Adrenal gland (tissue), 9 donors: ENCODE measurements at regions not wholly inside any gene's neighbourhood (a gene's known extent, or its start where the extent isn't known, plus 50 kb on each side); places are given as distances from the start of the nearest gene placed in this dataset.

Source experiments
- DNase-seq, 7 donors: peaks; one replicate each; pipeline ENCODE4 v3.0.0-alpha.2; 2019 to 2020
- H3K27ac ChIP-seq, 5 donors: fragments of 200-600 bp; sonication (generic) in 4 of 5; 1 replicate in 3 of 5; 2 replicates in 2 of 5; pipeline versions ENCODE4 v1.5.1 to v1.8.0; 2016 to 2020; ENCODE audit warnings: mild to moderate bottlenecking in 1 of 5
- H3K27me3 ChIP-seq: fragments of 200-600 bp; 2 replicates; pipeline ENCODE4 v1.8.0; 2021
- H3K36me3 ChIP-seq, 2 donors: fragments of 200-600 bp; replicated peaks in 1 of 2; 1 replicate in 1 of 2; 2 replicates in 1 of 2; pipeline versions ENCODE4 v1.5.1 to v1.8.0; 2018 to 2022
- H3K4me1 ChIP-seq, 2 donors: fragments of 200-600 bp; replicated peaks in 1 of 2; 1 replicate in 1 of 2; 2 replicates in 1 of 2; pipeline versions ENCODE4 v1.5.1 to v1.8.0; 2018 to 2021
- H3K4me3 ChIP-seq, 4 donors: fragments of 200-600 bp; sonication (generic) in 3 of 4; one replicate each; pipeline ENCODE4 v1.5.1; 2016 to 2018
- H3K9me3 ChIP-seq, 3 donors: fragments of 200-600 bp; sonication (generic) in 1 of 3; replicated peaks in 1 of 3; 1 replicate in 2 of 3; 2 replicates in 1 of 3; pipeline versions ENCODE4 v1.5.1 to v1.8.0; 2016 to 2021
- CTCF ChIP-seq, 6 experiments: fragments of 450-650 bp in 4 of 6; fragments of 200-600 bp in 2 of 6; sonication (generic) in 1 of 6; IDR thresholded peaks; 1 replicate in 5 of 6; 2 replicates in 1 of 6; pipeline versions ENCODE4 v1.5.1 to v1.8.0; 2016 to 2021; ENCODE audit warnings: antibody characterized with exemption in 6 of 6, mild to moderate bottlenecking in 2 of 6, moderate library complexity in 1 of 6
- POLR2A ChIP-seq, 2 donors: fragments of 450-650 bp; IDR thresholded peaks; one replicate each; pipeline ENCODE4 v1.6.1; 2017; ENCODE audit warnings: antibody characterized with exemption in 2 of 2, mild to moderate bottlenecking in 2 of 2, moderate library complexity in 1 of 2
- WGBS, 4 donors: extraction: QIAGEN DNeasy Blood & Tissue Kit in 2 of 4; methylation state at CpG; one replicate each; pipeline versions ENCODE4 v1.1.5 to v1.1.7; 2013 to 2017; 5-methylcytosine and 5-hydroxymethylcytosine counted together
- intact Hi-C, 2 donors: fragments of 100-400 bp; cut with DNase I; formaldehyde crosslinking; loops; one replicate each; pipeline versions ENCODE4 v1.14.1 to v1.15.0; 2022 to 2023
- donor health status: healthy with polysubstance abuse.
- donor health status: Bipolar disorder and iron deficiency.
- donor health status: DM: yes; HTN: yes; CAD: no.
- donor health status: DM: no; HTN: no; CAD: no.
- donor health status: DM: no; HTN: no; CAD: no.

GRCh38 chr11:91178366-91178765 is 955.5 kb upstream of the CHORDC1 start:
- 54 to 81% (median 72%) methylated on average over 1 of the region's 1 CpG for WGBS, 4 donors
- DNase-seq = no peak
- Histone ChIP-seq H3K9me3 (no peaks in the 10 kb centered on the region), H3K27me3 (no peaks in the 10 kb centered on the region), H3K4me1 (no peaks in the 10 kb centered on the region), H3K4me3 (no peak overlapping the region), H3K36me3 (no peaks in the 10 kb centered on the region), H3K27ac (no peak overlapping the region)
- intact Hi-C loops = no loop called here
- TF ChIP-seq CTCF (IDR thresholded peaks at IDR 0.05) (no peak), POLR2A (IDR thresholded peaks at IDR 0.05) (no peak)

- Histone ChIP-seq H3K4me3 (no peak overlapping the region), H3K27me3 (no peaks in the 10 kb centered on the region), H3K36me3 (no peaks in the 10 kb centered on the region), H3K4me1 (no peaks in the 10 kb centered on the region), H3K9me3 (no peaks in the 10 kb centered on the region), H3K27ac (no peak overlapping the region)
- intact Hi-C loops = no loop called here
- TF ChIP-seq POLR2A (IDR thresholded peaks at IDR 0.05) = no peak
- no peak for TF ChIP-seq CTCF (IDR thresholded peaks at IDR 0.05)
- DNase-seq = no peak
These were observed 951.9 kb upstream of the CHORDC1 start for GRCh38 chr11:91174734-91175133.

GRCh38 chr11:91174193-91174592 is 951.3 kb upstream of the CHORDC1 start:
- no peak for DNase-seq
- WGBS, 4 donors = 88 to 97% (median 93%) methylated on average over 2 of the region's 2 CpGs
- intact Hi-C loops = no loop called here

GRCh38 chr11:91173701-91174100 is 950.9 kb upstream of the CHORDC1 start:
- H3K9me3 ChIP-seq = no peaks in the 10 kb centered on the region
- DNase-seq = no peak
- intact Hi-C loops = no loop called here
- no peak for TF ChIP-seq CTCF (IDR thresholded peaks at IDR 0.05)
- H3K4me3 ChIP-seq = no peak overlapping the region
- no peaks in the 10 kb centered on the region for H3K4me1 ChIP-seq
- no peak overlapping the region for H3K27ac ChIP-seq
- H3K27me3 ChIP-seq = no peaks in the 10 kb centered on the region
- no peaks in the 10 kb centered on the region for H3K36me3 ChIP-seq

More at GRCh38 chr11:91174193-91174592, 951.3 kb upstream of the CHORDC1 start:
- no peaks in the 10 kb centered on the region for H3K36me3 ChIP-seq
- H3K27me3 ChIP-seq = no peaks in the 10 kb centered on the region
- no peak overlapping the region for H3K4me3 ChIP-seq
- no peaks in the 10 kb centered on the region for H3K4me1 ChIP-seq
- TF ChIP-seq CTCF (IDR thresholded peaks at IDR 0.05) = no peak
- no peak for TF ChIP-seq POLR2A (IDR thresholded peaks at IDR 0.05)
- H3K9me3 ChIP-seq = no peaks in the 10 kb centered on the region
- H3K27ac ChIP-seq = no peak overlapping the region
